ENCODE measurements at regions not wholly inside any gene's neighbourhood (a gene's known extent, or its start where the extent isn't known, plus 50 kb on each side); places are given as distances from the start of the nearest gene placed in this dataset.

GRCh38 chr14:84704601-84705000 lies 825.3 kb upstream of the FLRT2 start:
- no peak overlapping the region for H3K9ac ChIP-seq (ENCODE audit: insufficient read depth in 1 of 2, low read length in 2 of 2)
- 95 to 98% methylated on average over 2 of the region's 2 CpGs for WGBS, 2 donors
- DNase-seq (no peak), ATAC-seq (ENCODE audit: insufficient read depth, low FRiP score) (no peak)
- no peaks in the 10 kb centered on the region for H3K27me3 ChIP-seq (ENCODE audit: control insufficient read depth in 3 of 3, insufficient read depth in 3 of 3, low read length in 2 of 3)
- H3K27ac ChIP-seq (ENCODE audit: low read depth in 1 of 2, low read length in 1 of 2), result no peak overlapping the region
- H3K36me3 ChIP-seq (ENCODE audit: control insufficient read depth in 4 of 4, insufficient read depth in 4 of 4, low read length in 4 of 4), result no peaks in the 10 kb centered on the region
- TF ChIP-seq, protein P1, sequence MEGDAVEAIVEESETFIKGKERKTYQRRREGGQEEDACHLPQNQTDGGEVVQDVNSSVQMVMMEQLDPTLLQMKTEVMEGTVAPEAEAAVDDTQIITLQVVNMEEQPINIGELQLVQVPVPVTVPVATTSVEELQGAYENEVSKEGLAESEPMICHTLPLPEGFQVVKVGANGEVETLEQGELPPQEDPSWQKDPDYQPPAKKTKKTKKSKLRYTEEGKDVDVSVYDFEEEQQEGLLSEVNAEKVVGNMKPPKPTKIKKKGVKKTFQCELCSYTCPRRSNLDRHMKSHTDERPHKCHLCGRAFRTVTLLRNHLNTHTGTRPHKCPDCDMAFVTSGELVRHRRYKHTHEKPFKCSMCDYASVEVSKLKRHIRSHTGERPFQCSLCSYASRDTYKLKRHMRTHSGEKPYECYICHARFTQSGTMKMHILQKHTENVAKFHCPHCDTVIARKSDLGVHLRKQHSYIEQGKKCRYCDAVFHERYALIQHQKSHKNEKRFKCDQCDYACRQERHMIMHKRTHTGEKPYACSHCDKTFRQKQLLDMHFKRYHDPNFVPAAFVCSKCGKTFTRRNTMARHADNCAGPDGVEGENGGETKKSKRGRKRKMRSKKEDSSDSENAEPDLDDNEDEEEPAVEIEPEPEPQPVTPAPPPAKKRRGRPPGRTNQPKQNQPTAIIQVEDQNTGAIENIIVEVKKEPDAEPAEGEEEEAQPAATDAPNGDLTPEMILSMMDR (IDR thresholded peaks at IDR 0.05; ENCODE audit: control extremely low read depth, extremely low read depth), result no peak
- no peak overlapping the region for H3K4me3 ChIP-seq
- H3K4me1 ChIP-seq (ENCODE audit: control insufficient read depth in 5 of 5, insufficient read depth in 5 of 5, low read length in 5 of 5), result no peaks in the 10 kb centered on the region
- no peaks in the 10 kb centered on the region for H3K9me3 ChIP-seq (ENCODE audit: control insufficient read depth in 4 of 4, insufficient read depth in 3 of 4, low read length in 3 of 4)

DNA sequence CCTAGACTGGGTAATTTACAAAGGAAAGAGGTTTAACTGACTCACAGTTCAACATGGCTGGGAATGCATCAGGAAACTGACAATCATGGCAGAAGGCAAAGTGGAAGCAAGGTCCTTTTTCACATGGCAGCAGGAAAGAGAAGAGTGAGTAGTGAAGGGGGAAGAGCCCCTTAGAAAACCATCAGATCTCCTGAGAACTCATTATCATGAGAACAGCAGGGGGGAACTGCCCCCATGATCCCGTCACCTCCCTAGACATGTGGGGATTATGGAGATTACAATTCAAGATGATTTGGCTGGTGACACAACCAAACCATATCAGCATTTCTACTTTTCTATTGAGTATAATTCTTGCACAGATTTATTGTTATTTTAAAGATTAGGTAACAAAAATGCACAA lies 822.1 kb upstream of the FLRT2 start:
- WGBS, 2 donors, result 79 to 98% methylated on average over 1 of the region's 1 CpG
- Histone ChIP-seq H3K27ac (ENCODE audit: low read depth in 1 of 2, low read length in 1 of 2) (no peak overlapping the region), H3K9me3 (ENCODE audit: control insufficient read depth in 4 of 4, insufficient read depth in 3 of 4, low read length in 3 of 4) (no peaks in the 10 kb centered on the region), H3K4me3 (no peak overlapping the region), H3K4me1 (ENCODE audit: control insufficient read depth in 5 of 5, insufficient read depth in 5 of 5, low read length in 5 of 5) (no peaks in the 10 kb centered on the region), H3K36me3 (ENCODE audit: control insufficient read depth in 4 of 4, insufficient read depth in 4 of 4, low read length in 4 of 4) (no peaks in the 10 kb centered on the region), H3K9ac (ENCODE audit: insufficient read depth in 1 of 2, low read length in 2 of 2) (no peak overlapping the region), H3K27me3 (ENCODE audit: control insufficient read depth in 3 of 3, insufficient read depth in 3 of 3, low read length in 2 of 3) (no peaks in the 10 kb centered on the region)
- TF ChIP-seq, protein P1 (IDR thresholded peaks at IDR 0.05; ENCODE audit: control extremely low read depth, extremely low read depth), result no peak
- ATAC-seq (ENCODE audit: insufficient read depth, low FRiP score) (no peak), DNase-seq (no peak)

DNA sequence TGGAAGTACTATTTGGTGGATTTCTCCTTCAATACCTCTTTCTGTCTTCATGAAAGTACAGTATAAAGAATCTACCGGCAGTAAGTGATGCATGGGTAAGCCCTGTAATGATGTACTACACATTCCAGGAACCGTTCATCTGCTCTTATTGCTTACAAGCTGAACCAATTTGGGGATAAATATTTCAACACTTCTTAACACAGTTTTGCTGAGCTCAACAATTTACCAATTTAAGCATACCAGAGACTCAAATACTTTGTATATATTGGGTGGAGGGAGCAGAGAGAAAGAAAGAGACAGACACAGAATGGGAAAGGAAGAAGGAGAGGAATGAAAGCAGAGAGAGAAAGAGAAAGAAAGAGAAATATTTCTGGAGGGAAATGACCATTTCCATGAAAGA lies 821.1 kb upstream of the FLRT2 start:
- no peak overlapping the region for H3K4me3 ChIP-seq
- H3K9ac ChIP-seq (ENCODE audit: insufficient read depth in 1 of 2, low read length in 2 of 2), result no peak overlapping the region
- no peaks in the 10 kb centered on the region for H3K4me1 ChIP-seq (ENCODE audit: control insufficient read depth in 5 of 5, insufficient read depth in 5 of 5, low read length in 5 of 5)
- no peaks in the 10 kb centered on the region for H3K36me3 ChIP-seq (ENCODE audit: control insufficient read depth in 4 of 4, insufficient read depth in 4 of 4, low read length in 4 of 4)
- TF ChIP-seq, protein P1 (IDR thresholded peaks at IDR 0.05; ENCODE audit: control extremely low read depth, extremely low read depth), result no peak
- ATAC-seq (ENCODE audit: insufficient read depth, low FRiP score), result no peak
- H3K27me3 ChIP-seq (ENCODE audit: control insufficient read depth in 3 of 3, insufficient read depth in 3 of 3, low read length in 2 of 3), result no peaks in the 10 kb centered on the region
- H3K9me3 ChIP-seq (ENCODE audit: control insufficient read depth in 4 of 4, insufficient read depth in 3 of 4, low read length in 3 of 4), result no peaks in the 10 kb centered on the region
- no peak for DNase-seq
- H3K27ac ChIP-seq (ENCODE audit: low read depth in 1 of 2, low read length in 1 of 2), result no peak overlapping the region
- WGBS, 2 donors, result 61 to 79% methylated on average over 2 of the region's 2 CpGs

- ATAC-seq (ENCODE audit: insufficient read depth, low FRiP score) (no peak), DNase-seq (no peak)
- TF ChIP-seq, protein P1 (IDR thresholded peaks at IDR 0.05; ENCODE audit: control extremely low read depth, extremely low read depth), result no peak
- Histone ChIP-seq H3K27ac (ENCODE audit: low read depth in 1 of 2, low read length in 1 of 2) (no peak overlapping the region), H3K27me3 (ENCODE audit: control insufficient read depth in 3 of 3, insufficient read depth in 3 of 3, low read length in 2 of 3) (no peaks in the 10 kb centered on the region), H3K4me3 (no peak overlapping the region), H3K9ac (ENCODE audit: insufficient read depth in 1 of 2, low read length in 2 of 2) (no peak overlapping the region), H3K4me1 (ENCODE audit: control insufficient read depth in 5 of 5, insufficient read depth in 5 of 5, low read length in 5 of 5) (no peaks in the 10 kb centered on the region), H3K36me3 (ENCODE audit: control insufficient read depth in 4 of 4, insufficient read depth in 4 of 4, low read length in 4 of 4) (no peaks in the 10 kb centered on the region), H3K9me3 (ENCODE audit: control insufficient read depth in 4 of 4, insufficient read depth in 3 of 4, low read length in 3 of 4) (peaks cover 0 to 2% (median under 1%) of the 10 kb centered on the region in 4 donors)
- 83 to 87% methylated on average over 4 of the region's 4 CpGs for WGBS, 2 donors
Measured at GRCh38 chr14:84726471-84726870, 803.5 kb upstream of the FLRT2 start.
